GM12891 (cell line): ENCODE measurements at regions not wholly inside any gene's neighbourhood (a gene's known extent, or its start where the extent isn't known, plus 50 kb on each side); places are given as distances from the start of the nearest gene placed in this dataset.

Experiments
- POLR2A ChIP-seq: IDR thresholded peaks from 2 replicates; pipeline ENCODE4 v1.6.1; 2011; ENCODE audit warnings: low read depth, low read length, control low read depth
- POLR2AphosphoS5 ChIP-seq: IDR thresholded peaks from 2 replicates; pipeline ENCODE4 v1.6.1; 2011; ENCODE audit warnings: low read depth, low read length, control low read depth
- TAF1 ChIP-seq: IDR thresholded peaks from 2 replicates; pipeline ENCODE4 v1.6.1; 2011; ENCODE audit warnings: low read depth, low read length, control low read depth

GRCh38 chr7:128167042-128167701 is 73.9 kb upstream of the LEP start:
- TF ChIP-seq TAF1 (no peak), POLR2A (no peak), POLR2AphosphoS5 (no peak)
